ENCODE measurements at regions not wholly inside any gene's neighbourhood (a gene's known extent, or its start where the extent isn't known, plus 50 kb on each side); places are given as distances from the start of the nearest gene placed in this dataset.

GRCh38 chr10:128957221-128957620 lies 509.8 kb upstream of the MGMT start:
- TF ChIP-seq REST (IDR thresholded peaks at IDR 0.05; ENCODE audit: insufficient read depth in 1 of 2, low read depth in 2 of 2, low read length in 2 of 2) (no peak), POLR2AphosphoS5 (IDR thresholded peaks at IDR 0.05; ENCODE audit: low read depth, low read length) (no peak)

Data from PFSK-1 (cell line).